NCI-H1092 treated with DMSO at 0.1 percent for 48 hours (cell line): ENCODE measurements at regions not wholly inside any gene's neighbourhood (a gene's known extent, or its start where the extent isn't known, plus 50 kb on each side); places are given as distances from the start of the nearest gene placed in this dataset.
"Not testable (repeated sequence)": the region's sequence is repeated elsewhere in the genome, so short reads cannot be mapped to it uniquely, and the experiment has no call there.

Experiments
- DNase-seq: peaks from one replicate; lab custom pipeline; 2025; lab: John Stamatoyannopoulos, UW

DNA sequence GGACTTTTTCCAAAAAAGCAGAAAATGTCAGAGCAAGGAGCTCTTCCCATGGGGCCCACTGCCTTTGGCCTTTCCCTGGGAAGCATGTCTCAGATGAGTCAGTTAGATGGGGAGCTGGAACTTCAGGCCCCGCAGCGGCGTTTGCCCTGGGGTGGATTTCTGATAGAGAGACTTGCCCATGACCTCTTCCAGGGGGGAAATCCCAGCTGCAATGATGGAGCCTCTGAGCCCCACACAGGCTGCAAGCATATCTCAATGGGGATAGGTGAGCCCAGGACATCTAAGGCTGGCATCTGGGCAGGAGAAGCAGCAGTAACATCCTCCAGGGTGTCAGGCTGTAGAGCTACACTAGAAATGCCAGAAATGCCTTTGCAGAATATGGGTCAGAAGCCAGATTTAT, 269.2 kb upstream of the TCERG1L start:
- no peak for DNase-seq

DNA sequence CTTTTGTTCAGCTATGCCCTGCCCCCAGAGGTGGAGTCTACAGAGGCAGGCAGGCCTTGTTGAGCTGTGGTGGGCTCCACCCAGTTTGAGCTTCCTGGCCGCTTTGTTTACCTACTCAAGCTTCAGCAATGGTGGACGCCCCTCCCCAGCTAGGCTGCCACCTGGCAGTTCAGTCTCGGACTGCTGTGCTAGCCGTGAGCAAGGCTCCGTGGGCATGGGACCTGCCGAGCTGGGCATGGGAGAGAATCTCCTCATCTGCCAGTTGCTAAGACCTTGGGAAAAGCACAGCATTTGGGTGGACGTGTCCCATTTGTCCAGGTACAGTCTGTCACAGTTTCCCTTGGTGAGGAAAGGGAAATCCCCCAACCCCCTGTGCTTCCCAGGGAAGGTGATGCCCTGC, 270.0 kb upstream of the TCERG1L start:
- DNase-seq = not testable (repeated sequence)

DNA sequence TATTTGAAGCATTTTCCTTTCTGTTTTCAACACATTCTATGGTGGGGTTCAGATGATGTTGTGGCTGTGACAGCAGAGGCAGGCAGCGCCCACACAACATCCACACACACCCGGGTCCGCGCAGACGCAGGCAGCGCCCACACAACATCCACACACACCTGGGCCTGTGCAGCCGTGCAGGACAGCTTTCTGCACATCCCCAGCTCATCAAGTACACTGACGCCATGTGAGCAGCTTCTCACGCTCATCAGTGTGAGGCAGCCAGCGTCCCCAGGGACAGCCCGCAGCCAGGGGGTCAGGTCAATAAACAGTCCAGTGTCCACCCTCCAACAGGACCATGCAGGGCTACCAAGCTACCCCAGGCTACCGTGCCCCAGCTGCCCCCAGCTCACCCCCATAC, 272.8 kb upstream of the TCERG1L start:
- no peak for DNase-seq

DNA sequence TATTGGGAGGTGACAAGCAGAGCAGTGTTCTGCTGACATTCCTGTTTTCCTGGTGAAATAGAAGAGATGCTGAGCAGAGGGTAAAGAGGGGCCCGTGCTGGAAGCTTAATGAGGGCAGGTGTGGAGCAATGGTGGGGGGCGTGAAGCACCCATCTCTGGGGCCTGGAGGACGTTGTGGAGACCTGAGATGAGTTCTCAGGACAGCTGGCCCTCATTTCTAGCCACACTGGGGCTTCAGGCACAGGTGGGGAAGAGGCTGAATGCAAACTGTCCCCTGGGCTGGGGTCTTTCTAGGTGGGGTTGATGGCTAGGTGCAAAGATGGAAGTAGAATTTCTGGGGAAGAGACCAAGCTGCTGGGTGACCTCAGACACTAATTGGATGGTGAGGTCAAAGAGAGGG, 274.2 kb upstream of the TCERG1L start:
- DNase-seq = no peak

DNA sequence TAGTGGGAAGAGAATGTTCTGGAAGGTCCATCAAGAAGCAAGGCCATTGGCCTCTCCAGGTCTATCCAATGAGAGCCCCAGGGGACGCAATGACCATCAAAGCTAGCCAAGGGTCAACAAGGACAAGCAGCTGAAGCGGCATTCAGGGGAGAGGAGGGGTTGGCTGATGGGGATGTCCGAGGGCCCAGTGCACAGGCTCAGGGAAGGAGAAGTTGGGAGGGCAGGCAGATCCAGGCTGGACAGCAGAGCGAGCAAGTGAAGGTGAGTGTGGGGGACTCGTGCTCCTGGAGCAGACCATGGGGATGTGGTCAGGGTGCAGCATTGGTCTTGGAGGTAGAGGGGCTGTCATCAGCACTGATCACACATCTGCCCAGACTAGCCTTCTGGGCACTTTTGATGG, 275.4 kb upstream of the TCERG1L start:
- DNase-seq = no peak

DNA sequence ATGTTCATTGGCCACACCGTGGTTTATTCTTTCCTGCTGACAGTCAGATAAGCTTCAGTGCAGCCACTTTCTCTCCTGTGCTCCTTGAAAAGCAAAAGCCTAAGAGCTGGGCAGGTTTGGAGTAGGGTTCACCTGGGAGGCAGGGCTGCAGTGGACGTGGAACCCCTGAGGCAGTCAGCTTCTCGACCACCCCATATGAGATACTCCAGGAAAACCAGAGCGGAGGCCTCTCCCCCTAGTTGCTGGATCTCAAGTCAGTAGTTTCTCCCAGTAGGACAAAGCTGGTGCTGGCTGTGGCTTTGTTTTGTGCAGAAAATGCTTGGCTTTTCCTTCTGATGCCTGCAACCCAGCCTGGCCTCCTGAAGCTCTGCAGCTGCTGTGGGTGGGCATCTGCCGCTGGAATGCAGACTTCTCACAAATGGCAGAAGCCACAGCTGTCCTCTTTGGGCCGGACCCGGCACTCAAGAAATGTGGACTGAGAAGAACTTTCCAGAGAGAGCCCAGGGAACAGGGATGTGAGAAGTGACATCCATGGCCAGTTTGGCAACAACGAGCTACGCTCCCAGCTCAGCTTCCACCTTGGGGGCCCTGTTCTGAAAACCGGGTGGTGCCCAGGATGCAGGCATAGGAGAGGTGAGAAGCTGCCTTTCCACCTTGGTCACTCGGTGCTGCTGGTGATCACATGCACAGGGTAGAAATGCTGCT, 276.6 kb upstream of the TCERG1L start:
- no peak for DNase-seq

DNA sequence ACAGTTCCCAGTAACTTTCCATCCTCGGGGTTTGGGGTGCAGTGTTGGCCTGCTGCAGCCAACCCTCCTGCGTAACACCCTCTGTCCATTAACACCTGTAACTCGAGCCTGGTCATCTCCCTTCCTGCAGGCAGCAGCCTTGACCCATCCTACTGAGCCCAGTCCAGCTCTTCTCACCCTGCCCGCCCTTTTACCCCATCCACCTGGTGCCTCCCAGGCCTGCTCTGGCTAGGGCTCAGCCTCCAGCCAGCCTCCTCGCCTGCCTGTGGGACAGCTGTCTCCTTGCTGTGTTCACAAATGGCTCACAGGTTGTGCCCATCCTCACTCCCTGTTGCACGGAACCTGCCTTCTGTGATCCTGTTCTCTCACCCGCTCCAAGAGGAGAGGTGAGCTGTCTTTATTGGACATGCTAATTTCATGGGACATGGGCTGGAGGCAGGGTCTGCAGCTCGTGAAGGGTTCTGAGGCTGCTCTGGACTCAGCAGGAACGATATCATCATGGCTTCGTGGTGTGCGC, 277.2 kb upstream of the TCERG1L start:
- no peak for DNase-seq

DNA sequence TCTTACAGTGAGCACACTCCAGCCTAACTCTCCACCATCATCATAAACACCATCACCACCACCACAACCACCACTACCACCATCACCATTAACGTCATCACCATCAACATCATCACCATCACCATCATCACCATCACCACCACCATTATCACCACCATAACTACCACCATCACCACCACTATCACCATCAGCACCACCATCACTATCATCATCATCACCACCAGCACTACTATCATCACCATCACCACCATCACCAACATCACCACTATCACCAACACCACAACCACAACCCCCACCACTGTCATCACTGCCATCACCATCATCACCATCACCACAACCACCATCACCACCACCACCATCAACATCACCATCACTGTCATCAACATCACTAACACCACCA, 279.0 kb upstream of the TCERG1L start:
- no peak for DNase-seq

DNA sequence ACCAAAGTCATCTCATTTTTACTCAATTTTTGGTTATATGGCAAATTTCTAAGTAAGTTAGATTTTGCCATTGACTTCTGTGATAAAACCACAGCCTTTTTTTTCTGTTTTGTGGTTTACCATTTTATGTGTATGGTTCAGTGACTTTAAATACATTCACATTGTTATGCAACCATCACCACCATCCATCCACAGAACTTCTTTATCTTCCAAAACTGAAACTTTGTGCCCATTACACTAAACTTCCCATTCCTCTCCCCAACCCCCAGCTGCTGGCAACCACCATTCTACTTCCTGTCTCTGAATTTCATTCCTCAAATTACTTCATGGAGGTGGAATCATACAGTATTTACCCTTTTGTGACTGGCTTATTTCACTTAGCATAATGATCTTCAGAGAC, 280.4 kb upstream of the TCERG1L start:
- no peak for DNase-seq

DNA sequence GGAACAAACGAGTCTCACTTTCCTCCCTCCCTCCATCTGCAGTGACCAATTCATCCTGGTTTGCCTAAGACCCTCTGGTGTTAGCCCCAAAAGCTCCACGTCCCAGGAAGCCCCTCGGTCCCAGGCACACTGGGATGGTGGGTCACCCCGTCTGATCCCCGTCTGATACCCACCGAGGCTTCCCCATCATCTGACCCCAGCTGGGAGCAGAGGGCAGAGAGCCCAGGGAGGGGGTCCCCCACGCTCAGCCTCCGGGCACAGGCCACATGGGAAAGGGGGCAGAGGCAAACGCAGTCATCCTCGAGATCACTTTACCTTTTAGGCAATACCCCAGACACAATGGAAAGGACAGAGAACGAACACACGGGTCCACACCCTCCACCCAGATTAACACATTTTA, 291.6 kb upstream of the PPP2R2D start:
- DNase-seq = no peak

DNA sequence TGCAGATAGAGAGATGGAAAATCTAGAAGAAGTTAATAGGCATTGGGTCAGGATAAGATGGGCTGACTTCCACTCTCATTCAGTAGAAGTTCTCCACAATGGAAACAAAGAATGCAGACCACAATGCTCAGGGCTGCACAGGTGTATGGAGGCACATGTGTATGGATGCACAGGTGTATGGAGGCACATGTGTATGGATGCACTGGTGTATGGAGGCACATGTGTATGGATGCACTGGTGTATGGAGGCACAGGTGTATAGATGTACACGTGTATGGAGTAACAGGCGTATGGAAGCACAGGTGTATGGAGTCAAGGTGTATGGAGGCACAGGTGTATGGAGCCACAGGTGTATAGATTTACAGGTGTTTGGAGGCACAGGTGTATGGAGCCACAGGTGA, 285.7 kb upstream of the PPP2R2D start:
- no peak for DNase-seq

DNA sequence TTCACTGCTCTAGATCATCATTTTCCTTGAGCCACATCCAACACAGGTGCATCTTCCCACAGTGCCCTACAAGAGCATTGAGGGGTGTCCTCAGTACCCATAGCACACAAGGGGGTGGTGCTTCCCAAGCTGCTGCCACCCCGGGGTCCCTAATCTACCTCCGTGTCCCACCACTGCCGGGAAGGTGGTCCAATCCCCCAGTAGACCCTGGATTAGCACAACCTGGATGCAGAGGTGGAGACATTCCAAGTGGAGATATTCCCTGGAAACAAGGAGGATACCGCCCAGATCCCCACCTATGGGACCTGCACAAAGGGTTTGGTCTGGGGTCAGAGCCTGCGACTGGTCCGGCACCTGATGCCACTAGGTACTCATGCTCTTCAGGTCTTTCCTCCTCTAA, 284.8 kb upstream of the PPP2R2D start:
- no peak for DNase-seq

DNA sequence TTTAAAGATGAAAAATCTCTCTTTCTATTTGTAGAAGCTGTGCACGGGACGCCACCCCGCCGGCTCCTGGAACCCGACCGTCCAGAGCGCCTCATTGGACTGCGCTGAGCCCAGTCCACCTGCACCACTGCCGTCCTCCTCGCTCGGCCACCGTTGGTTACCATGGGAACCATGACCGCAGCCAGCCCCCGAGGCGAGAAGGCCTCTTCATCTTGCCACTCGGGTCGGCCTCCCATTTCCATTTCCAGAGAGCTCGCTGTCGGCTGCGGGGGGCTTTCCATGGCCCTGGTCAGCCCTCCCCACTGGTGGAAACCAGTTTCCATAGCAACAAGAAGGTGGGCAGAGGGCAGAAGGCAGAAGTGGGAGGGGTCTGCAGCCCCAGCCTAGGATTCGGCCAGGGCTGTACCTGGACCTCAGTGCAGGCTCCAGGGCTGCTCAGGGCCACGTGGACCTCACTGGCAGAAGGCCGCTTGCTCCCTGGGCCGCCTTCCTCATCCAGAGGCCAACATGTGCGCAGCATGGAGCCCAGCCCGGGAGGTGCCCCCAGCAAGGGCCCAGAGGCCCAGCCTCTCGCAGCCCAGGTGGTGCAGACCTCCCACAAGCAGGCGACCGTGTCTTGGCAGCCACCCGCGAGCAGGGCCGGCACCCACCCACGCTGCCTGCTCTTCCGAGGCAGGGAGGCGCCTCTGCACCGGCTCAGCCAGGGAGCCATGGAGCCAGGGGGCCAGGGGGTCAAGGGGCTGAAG, 283.5 kb upstream of the PPP2R2D start:
- no peak for DNase-seq

DNA sequence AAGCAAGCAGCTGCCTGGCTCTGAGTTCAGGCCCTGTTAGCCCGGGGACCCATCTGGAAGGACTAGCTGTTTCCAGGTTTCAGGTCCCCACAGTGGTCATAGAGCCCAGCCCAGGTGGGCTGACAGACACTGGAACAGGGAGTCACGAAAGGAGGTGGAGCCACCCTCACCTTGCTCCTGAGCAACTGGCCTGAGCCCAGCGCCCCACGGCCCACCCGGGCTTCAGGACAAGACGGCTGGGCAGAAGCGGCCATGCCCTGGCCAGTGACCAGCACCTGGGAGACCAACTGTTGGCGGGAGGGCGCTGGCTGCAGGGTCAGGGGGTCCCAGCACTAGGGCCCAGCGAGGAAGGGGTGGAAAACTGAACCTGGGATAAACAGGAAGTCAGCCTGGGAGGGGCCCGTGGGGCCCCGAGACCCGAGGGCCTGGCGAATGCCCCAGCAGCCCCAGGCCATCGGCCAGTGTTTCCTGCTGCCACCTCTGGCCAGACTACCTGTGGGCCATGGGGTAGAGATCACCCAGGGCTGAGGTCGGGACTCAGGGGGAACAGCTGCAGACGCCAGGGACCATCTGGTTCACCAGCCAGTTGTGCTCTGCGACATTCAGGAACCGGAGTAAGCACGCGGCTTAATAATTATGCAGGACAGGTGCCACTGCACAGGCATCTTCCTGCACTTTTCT, 282.1 kb upstream of the PPP2R2D start:
- no peak for DNase-seq

DNA sequence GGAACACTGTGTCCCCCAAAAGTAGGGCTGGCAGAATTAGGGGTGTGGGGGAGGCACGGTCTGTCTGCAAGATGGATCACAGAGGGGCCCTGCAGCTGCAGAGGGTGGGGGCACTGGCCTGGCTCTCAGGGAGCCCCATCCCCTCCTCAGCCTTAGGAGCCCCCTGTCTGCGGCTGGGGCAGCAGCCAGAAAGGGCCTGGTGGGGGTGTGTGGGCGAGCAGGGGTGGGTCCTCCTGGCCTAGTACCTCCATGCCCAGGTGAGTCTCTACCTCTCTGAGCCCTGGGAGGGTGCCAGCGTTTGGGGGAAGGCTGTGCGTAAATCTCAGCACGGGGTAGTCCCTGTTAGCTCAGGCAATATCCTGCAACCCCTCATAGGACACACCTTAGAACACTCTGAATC, 280.5 kb upstream of the PPP2R2D start:
- no peak for DNase-seq

DNA sequence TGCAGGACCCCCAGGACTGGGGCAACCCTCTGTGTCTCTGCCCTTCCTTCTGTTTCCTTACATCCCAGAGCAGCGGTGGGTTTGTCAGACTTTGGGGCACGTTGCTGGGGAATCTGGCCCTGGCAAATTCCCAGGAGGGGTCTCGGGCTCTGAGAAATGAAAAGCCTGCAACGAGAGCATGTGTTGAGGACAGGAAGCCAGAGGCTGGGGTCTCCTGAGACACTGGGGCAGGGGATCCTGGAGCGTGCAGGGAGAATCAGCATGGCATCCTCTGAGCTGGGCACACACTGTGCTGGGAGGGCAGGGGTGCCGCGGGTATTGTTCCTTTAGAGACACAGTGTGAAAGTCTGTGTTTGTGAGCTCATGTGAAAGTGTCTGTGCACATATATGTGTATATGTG, 279.9 kb upstream of the PPP2R2D start:
- no peak for DNase-seq

DNA sequence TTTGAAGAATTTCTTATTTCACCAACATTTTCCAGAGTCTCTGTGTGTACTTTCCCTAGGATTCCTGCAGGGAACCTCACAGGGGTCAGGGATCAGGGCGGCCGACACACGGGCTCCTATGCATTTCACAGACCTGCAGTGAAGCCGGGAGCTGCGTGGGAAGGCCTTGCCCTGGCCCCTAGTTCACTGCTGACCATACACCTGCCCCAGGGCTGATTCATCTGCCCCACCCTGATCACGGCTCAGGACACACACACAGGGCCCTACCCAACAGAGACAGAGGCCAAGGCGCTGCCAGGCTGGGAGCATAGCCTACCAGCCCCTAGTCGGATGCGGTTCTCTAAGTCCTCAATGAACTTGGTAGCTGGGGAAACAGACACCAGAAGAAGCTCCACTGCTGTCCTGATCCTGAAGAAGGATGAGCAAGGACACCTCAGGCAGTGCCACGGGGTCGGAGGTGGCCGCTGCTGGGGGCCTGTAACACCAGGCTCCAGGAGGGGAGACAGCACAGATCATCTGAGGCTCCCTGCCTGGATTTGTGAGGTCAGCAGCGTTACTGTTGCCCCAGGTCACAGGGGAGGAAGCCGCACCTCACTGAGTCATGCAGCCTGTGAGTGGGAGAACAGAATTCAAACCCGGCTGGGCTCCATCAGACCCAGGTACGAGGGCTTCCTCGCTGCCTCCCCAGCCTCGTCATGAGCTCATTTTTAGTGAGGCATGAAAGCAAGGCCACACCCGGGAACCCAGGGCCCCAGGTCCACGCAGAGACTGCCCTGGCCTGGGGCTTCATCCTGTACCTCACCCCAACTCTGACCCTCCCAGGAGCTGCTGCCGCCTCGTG, 278.8 kb upstream of the PPP2R2D start:
- DNase-seq = no peak

DNA sequence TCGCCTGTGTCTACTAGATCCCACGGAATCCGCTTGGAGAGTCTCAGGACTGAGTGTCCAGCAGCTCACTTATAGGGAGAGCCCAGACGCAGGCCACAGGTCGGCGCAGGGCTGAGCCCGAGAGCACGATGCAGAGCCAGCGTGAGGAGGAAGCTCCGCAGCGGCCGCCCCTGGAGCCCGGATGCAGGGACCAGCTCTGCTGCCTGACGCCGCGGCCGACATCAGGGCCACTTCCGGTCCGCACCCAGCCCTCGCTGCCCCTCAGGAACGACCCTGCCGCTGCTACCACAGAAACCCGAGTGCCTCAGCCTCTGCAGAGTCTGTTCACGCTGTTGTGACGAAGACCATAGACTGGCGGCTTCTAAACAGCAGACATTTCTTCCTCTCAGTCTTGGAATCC, 275.8 kb upstream of the PPP2R2D start:
- no peak for DNase-seq

DNA sequence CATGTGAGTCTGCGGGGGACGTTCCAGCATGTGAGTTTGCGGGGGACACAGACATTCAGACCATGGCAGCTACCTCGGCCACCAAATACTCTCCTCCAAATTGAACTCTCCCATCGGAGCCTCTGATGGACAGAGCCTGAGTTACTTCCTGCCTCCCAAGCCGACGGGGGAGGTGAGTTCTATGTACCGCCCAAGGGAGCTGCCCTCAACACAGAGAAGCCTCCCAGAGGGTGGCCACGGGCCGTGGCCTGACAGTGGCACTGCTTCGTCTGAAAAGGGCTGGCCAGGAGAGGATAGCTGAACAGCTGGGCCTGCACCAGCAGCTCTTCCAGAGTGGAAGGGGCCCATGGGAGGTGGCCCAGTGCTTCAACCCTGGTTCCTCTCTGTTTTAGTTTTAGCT, 274.5 kb upstream of the PPP2R2D start:
- DNase-seq = no peak

DNA sequence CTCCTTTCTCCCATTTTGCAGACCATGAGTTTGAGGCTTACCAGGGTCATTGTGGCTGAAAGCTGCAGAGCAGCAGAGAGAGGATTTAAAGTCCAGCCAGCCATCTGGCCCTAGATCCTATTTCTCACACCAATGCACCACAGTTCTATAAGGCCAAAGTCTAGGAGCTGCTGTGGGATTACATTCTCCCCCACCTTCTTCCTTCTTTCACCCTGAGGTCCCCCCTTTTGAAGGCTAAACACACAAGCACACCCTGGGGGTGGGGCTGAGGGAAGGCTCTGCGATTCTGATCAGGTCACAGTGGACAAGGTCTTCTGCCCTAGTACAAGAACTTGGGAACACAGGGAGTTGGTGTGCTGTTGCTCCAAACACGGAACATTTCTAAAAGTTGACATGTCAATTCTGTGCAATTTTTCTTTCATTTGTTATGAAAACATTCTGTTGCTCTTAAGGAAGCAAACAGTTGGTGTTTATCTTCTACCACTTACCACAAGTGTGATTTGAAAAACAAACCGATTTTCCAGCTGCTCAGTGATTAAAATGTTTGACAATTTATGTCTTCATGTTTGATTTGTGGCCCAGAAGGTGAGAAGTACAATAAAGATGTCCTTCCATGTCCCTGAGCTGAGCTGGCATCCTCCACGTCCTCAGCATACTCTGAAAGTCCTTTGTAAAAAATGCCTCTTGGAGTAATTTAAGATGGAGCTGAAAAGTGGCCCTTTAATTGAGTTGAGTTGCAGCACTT, 271.6 kb upstream of the PPP2R2D start:
- no peak for DNase-seq

DNA sequence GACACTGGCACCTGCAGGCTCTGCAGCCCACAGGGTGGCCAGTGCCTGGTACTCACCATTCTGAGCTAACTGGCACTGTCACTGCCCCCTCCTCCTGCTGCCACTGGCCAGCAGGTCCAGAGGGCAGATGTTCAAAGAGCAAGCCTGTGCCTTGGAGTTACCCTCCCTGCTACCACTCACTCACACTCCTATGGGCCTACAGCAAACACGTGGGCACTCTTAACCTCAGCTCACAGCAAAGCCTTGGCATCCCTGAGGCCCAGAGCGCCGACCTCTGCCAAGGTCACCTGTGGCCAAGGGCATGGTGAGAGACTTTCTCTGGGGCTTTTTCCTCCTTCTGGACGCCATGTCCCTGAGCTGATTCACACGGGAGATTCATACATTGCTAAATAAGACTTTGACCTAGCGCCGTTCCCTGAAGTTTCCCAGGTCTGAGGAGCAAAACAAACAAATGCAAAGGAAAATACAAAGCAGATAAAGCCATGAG, 270.0 kb upstream of the PPP2R2D start:
- no peak for DNase-seq
